ENCODE measurements at regions not wholly inside any gene's neighbourhood (a gene's known extent, or its start where the extent isn't known, plus 50 kb on each side); places are given as distances from the start of the nearest gene placed in this dataset.

- Mint-ChIP-seq H3K9me3 (ENCODE audit: unreplicated experiment) (no peaks in the 10 kb centered on the region), H3K36me3 (ENCODE audit: unreplicated experiment) (no peaks in the 10 kb centered on the region), H3K4me3 (ENCODE audit: unreplicated experiment) (no peak overlapping the region), H3K27me3 (ENCODE audit: unreplicated experiment) (no peaks in the 10 kb centered on the region), H3K27ac (ENCODE audit: unreplicated experiment) (no peak overlapping the region), H3K4me1 (ENCODE audit: unreplicated experiment) (no peaks in the 10 kb centered on the region)
- no peak for TF ChIP-seq CTCF (IDR thresholded peaks at IDR 0.05)
- no peak for DNase-seq (ENCODE audit: extremely low spot score, unreplicated experiment)
Measured at GRCh38 chrX:36804066-36804465, 204.1 kb upstream of the FAM47C start.

GRCh38 chrX:36844857-36845256 lies 163.3 kb upstream of the FAM47C start:
- Mint-ChIP-seq H3K4me3 (ENCODE audit: unreplicated experiment) (no peak overlapping the region), H3K9me3 (ENCODE audit: unreplicated experiment) (no peaks in the 10 kb centered on the region), H3K36me3 (ENCODE audit: unreplicated experiment) (no peaks in the 10 kb centered on the region), H3K27ac (ENCODE audit: unreplicated experiment) (no peak overlapping the region), H3K27me3 (ENCODE audit: unreplicated experiment) (no peaks in the 10 kb centered on the region), H3K4me1 (ENCODE audit: unreplicated experiment) (no peaks in the 10 kb centered on the region)
- DNase-seq (ENCODE audit: extremely low spot score, unreplicated experiment) = no peak
- TF ChIP-seq CTCF (IDR thresholded peaks at IDR 0.05) = no peak

GRCh38 chrX:36847496-36847895 lies 160.7 kb upstream of the FAM47C start:
- no peak overlapping the region for H3K27ac Mint-ChIP-seq (ENCODE audit: unreplicated experiment)
- TF ChIP-seq CTCF (IDR thresholded peaks at IDR 0.05) = no peak
- no peak for DNase-seq (ENCODE audit: extremely low spot score, unreplicated experiment)
- no peak overlapping the region for H3K4me3 Mint-ChIP-seq (ENCODE audit: unreplicated experiment)
- no peaks in the 10 kb centered on the region for H3K4me1 Mint-ChIP-seq (ENCODE audit: unreplicated experiment)
- no peaks in the 10 kb centered on the region for H3K27me3 Mint-ChIP-seq (ENCODE audit: unreplicated experiment)
- H3K36me3 Mint-ChIP-seq (ENCODE audit: unreplicated experiment) = no peaks in the 10 kb centered on the region
- no peaks in the 10 kb centered on the region for H3K9me3 Mint-ChIP-seq (ENCODE audit: unreplicated experiment)

GRCh38 chrX:36849407-36849806 lies 158.8 kb upstream of the FAM47C start:
- no peak for DNase-seq (ENCODE audit: extremely low spot score, unreplicated experiment)
- no peak overlapping the region for H3K27ac Mint-ChIP-seq (ENCODE audit: unreplicated experiment)
- H3K36me3 Mint-ChIP-seq (ENCODE audit: unreplicated experiment) = no peaks in the 10 kb centered on the region
- no peaks in the 10 kb centered on the region for H3K27me3 Mint-ChIP-seq (ENCODE audit: unreplicated experiment)
- no peaks in the 10 kb centered on the region for H3K4me1 Mint-ChIP-seq (ENCODE audit: unreplicated experiment)
- TF ChIP-seq CTCF (IDR thresholded peaks at IDR 0.05) = no peak
- no peaks in the 10 kb centered on the region for H3K9me3 Mint-ChIP-seq (ENCODE audit: unreplicated experiment)
- no peak overlapping the region for H3K4me3 Mint-ChIP-seq (ENCODE audit: unreplicated experiment)

- Mint-ChIP-seq H3K27ac (ENCODE audit: unreplicated experiment) (no peak overlapping the region), H3K27me3 (ENCODE audit: unreplicated experiment) (no peaks in the 10 kb centered on the region), H3K36me3 (ENCODE audit: unreplicated experiment) (no peaks in the 10 kb centered on the region), H3K9me3 (ENCODE audit: unreplicated experiment) (no peaks in the 10 kb centered on the region), H3K4me1 (ENCODE audit: unreplicated experiment) (no peaks in the 10 kb centered on the region), H3K4me3 (ENCODE audit: unreplicated experiment) (no peak overlapping the region)
- peak; percentile 16 for TF ChIP-seq CTCF (IDR thresholded peaks at IDR 0.05)
- DNase-seq (ENCODE audit: extremely low spot score, unreplicated experiment) = no peak
Measured at GRCh38 chrX:36856849-36857248, 151.3 kb upstream of the FAM47C start.

All from osteocyte (in vitro differentiated cells).